GM12874 (cell line): ENCODE measurements at regions not wholly inside any gene's neighbourhood (a gene's known extent, or its start where the extent isn't known, plus 50 kb on each side); places are given as distances from the start of the nearest gene placed in this dataset.

Source experiments
- TF ChIP-seq, protein P1 (sequence below): IDR thresholded peaks from 2 replicates; pipeline ENCODE4 v1.5.1; 2011; ENCODE audit warnings: low read depth, mild to moderate bottlenecking, control low read depth, low read length, moderate library complexity; ENCODE audit not compliant: insufficient read depth

DNA sequence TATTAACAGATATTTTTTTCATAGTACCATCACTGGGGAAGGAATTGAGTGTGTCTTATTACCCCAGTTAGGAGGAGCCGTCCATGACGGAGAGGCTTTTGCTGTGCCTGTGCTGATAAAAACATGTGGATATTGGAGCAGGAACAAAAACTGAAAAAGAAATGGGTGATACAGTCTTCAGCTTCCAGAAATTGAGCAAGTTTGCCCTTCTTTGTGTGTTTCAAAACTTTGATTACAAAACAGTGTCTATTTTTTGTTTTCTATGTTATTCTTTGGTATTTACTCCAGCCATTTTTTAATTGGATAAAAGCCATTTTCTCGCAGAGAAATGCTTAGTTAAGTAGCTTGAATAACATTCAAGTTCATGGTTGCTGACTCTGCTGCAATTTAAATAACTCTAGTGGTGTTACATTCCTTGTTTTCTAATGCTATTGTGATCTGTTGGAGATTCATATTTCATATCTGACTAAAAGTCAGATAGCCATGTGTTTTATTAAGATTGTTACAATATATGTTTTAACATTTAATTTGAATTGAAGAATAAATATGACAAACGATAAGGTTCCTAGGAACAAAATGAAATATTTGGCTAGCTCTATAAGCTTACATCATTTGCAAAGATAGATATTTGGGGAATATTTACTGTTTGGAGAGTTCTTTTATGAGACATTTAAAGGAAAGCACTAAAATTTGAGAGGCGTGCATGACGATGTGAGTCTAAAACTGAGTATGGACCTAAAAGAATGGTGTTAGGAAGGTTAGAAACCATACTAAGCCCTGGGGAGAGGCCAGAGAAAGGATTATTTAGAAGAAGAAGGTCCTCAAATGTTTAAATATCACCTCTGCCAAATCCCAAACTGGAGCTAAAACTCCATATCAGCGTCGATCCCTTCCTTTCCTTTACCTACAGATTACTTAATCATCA lies 747.3 kb upstream of the CELF2 start:
- TF ChIP-seq, protein P1, sequence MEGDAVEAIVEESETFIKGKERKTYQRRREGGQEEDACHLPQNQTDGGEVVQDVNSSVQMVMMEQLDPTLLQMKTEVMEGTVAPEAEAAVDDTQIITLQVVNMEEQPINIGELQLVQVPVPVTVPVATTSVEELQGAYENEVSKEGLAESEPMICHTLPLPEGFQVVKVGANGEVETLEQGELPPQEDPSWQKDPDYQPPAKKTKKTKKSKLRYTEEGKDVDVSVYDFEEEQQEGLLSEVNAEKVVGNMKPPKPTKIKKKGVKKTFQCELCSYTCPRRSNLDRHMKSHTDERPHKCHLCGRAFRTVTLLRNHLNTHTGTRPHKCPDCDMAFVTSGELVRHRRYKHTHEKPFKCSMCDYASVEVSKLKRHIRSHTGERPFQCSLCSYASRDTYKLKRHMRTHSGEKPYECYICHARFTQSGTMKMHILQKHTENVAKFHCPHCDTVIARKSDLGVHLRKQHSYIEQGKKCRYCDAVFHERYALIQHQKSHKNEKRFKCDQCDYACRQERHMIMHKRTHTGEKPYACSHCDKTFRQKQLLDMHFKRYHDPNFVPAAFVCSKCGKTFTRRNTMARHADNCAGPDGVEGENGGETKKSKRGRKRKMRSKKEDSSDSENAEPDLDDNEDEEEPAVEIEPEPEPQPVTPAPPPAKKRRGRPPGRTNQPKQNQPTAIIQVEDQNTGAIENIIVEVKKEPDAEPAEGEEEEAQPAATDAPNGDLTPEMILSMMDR, result no peak

GRCh38 chr10:10271639-10272192 lies 746.0 kb upstream of the CELF2 start:
- TF ChIP-seq, protein P1, result no peak

DNA sequence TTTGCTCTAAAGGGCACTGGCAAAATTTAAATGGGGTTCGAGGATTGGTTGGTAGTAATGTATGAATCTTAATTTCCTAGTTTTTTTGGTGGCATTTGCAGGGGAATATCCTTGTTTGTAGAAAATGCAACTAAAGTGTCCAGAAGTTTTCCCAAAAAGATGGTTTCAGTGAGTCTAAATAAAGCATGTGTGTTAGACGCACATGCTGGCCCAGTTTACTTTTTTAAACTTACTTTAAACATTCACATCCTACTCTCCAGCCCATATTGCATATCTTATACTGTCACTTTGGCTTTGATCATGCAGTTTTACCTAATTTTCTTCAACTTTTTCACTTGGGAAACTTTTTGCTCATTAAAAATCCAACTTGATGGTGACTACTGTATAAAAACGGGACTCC lies 744.0 kb upstream of the CELF2 start:
- TF ChIP-seq, protein P1, result no peak

DNA sequence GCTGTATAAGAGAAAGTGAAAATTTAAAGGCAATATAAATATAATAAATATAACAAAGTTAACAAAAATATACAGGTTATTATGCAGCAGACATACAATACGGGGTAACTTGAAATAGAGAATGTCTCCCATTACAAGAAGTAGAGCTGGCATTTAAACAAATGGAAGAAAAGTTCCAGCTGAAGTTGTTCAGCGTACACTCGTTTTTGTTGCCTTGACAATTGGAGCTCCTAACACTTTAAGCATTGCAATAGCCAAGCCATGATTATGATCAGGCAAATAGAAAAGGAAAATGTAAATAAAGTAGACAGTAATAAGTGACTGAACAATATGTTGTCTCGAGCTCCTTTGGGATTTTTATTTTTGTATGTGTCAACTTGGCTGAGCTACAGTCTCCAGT lies 737.8 kb upstream of the CELF2 start:
- TF ChIP-seq, protein P1, result no peak

DNA sequence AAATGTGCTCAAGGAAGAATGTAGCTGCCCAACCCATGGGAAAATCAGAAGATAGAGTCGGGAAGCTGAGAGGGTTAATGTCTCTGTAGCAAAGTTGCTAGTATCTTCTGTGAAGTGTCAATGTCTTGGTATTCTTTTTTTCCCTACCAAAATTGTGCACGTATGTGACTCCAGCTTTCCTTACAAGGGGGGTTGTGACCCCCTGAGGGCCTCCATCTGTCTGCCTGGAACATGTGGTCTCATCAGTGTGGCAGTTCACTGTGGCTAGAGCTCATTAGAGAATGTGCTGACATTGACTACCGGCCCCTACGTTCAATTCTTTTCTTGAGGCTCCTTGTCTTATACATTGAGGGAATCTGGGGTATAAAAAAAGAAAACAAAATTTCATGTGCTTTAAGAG lies 725.2 kb upstream of the CELF2 start:
- TF ChIP-seq, protein P1, result no peak

DNA sequence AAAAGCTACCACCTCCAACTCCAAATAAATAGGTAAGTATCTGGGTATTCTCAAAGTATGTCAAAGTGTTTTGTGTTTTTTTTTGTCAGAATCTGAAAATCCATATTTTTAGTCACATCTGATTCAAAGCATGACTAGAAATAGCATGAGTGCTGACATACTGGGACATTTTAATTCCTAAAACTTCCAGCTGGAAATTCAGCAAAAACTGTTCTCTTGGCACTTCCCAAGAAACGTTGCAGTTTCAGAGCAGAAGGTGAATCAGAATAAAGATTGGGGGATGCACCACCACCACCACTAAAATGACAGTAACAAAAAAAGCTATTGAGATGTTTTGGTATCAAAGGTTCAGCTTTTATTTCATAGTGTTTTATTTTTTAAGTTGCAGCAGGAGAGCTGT lies 724.6 kb upstream of the CELF2 start:
- TF ChIP-seq, protein P1, result no peak

- TF ChIP-seq, protein P1, result no peak
Measured at GRCh38 chr10:10293481-10293951, 724.2 kb upstream of the CELF2 start.
